K562 (cell line): ENCODE measurements at regions not wholly inside any gene's neighbourhood (a gene's known extent, or its start where the extent isn't known, plus 50 kb on each side); places are given as distances from the start of the nearest gene placed in this dataset.

ENCODE experiments used
- CTCF ChIP-seq, 3 experiments: IDR thresholded peaks in 2 of 3; conservative IDR thresholded peaks in 1 of 3; 2 replicates each; pipeline ENCODE4 v1.5.1; 2011 to 2012; ENCODE audit warnings: low read length in 3 of 3, mild to moderate bottlenecking in 3 of 3, control low read depth in 2 of 3, improper control_type of control experiment in 1 of 3, inconsistent platforms in 1 of 3, low read depth in 1 of 3, mixed read lengths in 1 of 3, moderate library complexity in 1 of 3; ENCODE audit not compliant: insufficient read depth in 2 of 3
- RBM39 ChIP-seq: fragments of 200-400 bp; formaldehyde crosslinking; optimal IDR thresholded peaks from 2 replicates; pipeline ENCODE3; 2018; ENCODE audit warnings: low read depth, low read length

- no peak for TF ChIP-seq CTCF (IDR thresholded peaks at IDR 0.05 in 2 of 3, conservative IDR thresholded peaks at IDR 0.05 in 1 of 3; ENCODE audit: insufficient read depth in 2 of 3, low read depth in 1 of 3, low read length in 3 of 3)
- no peak for TF ChIP-seq RBM39
Measured at GRCh38 chr19:28553764-28554163, 659.2 kb downstream of the UQCRFS1 start.
